Nephron progenitor cell (in vitro differentiated cells): ENCODE measurements at regions not wholly inside any gene's neighbourhood (a gene's known extent, or its start where the extent isn't known, plus 50 kb on each side); places are given as distances from the start of the nearest gene placed in this dataset.

Experiments
- DNase-seq: peaks from one replicate; pipeline ENCODE4 v3.0.0; 2021
- H3K27ac Mint-ChIP-seq: 2 replicates; pipeline ENCODE4 v1.8.0; 2021; ENCODE audit warnings: mild to moderate bottlenecking, moderate library complexity, mixed read lengths
- H3K27me3 Mint-ChIP-seq: 2 replicates; pipeline ENCODE4 v1.8.0; 2021; ENCODE audit warnings: mild to moderate bottlenecking, low read depth, mixed read lengths; ENCODE audit not compliant: poor library complexity
- H3K36me3 Mint-ChIP-seq: 2 replicates; pipeline ENCODE4 v1.8.0; 2021; ENCODE audit warnings: low read depth, mixed read lengths
- H3K4me1 Mint-ChIP-seq: 2 replicates; pipeline ENCODE4 v1.8.0; 2021; ENCODE audit warnings: mixed read lengths
- H3K4me3 Mint-ChIP-seq: 2 replicates; pipeline ENCODE4 v1.8.0; 2021; ENCODE audit warnings: mild to moderate bottlenecking, moderate library complexity, mixed read lengths
- H3K9me3 Mint-ChIP-seq: 2 replicates; pipeline ENCODE4 v1.8.0; 2021; ENCODE audit warnings: mild to moderate bottlenecking, moderate library complexity, mixed read lengths
- TF ChIP-seq, protein P1 (sequence below): fragments of 200-600 bp; sonication (generic); IDR thresholded peaks from 2 replicates; pipeline ENCODE4 v1.5.0; 2021; ENCODE audit warnings: antibody characterized with exemption

DNA sequence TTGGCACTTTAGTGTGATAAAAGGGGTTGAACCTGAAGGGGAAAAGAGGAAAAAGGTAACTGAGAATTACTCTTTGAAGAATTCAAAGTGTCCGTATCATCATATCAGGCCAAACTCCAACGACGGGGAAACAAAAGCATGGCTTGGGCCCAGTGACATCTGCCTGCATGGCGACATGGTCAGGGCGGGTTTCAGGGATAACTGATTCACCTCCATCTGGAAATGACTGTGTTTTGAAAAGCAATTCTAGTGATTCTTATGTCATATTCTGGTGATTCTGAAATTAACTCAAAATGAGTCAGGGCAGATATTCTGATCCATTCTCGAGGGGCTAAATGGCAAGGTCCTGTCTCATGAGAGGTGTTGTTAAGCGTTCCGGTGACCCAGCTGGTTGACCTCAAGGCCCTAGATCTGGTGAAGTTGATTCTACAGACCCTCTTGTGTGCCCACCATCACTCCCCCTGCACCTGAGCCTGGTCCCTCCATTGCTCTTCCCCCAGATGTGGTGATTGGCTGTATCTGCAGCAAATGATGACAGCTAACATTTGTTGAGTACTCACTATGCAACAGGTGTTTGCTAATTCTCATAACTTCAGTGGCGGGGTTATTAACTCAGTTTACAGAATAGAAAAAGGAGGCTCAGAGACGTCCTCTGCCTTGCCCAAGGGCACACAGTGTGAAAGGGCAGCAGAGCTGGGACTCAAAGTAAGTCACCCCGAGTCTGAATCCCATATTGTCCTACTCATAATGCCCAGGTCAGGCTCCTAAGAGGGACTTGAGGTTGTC, 251.8 kb downstream of the MAF start:
- H3K27ac Mint-ChIP-seq, result no peak overlapping the region

DNA sequence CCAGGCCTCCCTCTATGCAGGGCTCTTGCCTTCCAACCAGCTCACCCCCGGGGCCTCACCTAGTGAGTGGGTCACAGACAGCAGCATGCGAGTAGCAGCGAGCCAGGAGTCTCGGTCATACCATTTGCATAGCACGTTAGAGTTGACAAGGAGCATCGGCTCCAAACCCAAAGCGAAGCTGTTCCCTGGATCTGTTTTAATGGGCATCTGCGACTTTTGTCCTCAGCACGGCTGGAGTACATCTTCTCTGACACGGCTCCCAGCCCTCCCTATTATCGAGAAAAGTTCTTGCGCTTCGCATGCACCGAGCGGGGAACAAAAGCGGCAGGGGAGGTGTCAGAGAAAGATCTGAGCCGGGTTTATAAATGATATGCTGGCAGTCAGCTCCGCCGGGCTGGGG, 253.3 kb downstream of the MAF start:
- peak; percentile 11 for DNase-seq
- Mint-ChIP-seq H3K4me1 (peaks cover 23% of the 10 kb centered on the region), H3K4me3 (no peak overlapping the region), H3K36me3 (no peaks in the 10 kb centered on the region), H3K27me3 (peaks cover 4% of the 10 kb centered on the region), H3K9me3 (no peaks in the 10 kb centered on the region), H3K27ac (no peak overlapping the region)
- TF ChIP-seq, protein P1, sequence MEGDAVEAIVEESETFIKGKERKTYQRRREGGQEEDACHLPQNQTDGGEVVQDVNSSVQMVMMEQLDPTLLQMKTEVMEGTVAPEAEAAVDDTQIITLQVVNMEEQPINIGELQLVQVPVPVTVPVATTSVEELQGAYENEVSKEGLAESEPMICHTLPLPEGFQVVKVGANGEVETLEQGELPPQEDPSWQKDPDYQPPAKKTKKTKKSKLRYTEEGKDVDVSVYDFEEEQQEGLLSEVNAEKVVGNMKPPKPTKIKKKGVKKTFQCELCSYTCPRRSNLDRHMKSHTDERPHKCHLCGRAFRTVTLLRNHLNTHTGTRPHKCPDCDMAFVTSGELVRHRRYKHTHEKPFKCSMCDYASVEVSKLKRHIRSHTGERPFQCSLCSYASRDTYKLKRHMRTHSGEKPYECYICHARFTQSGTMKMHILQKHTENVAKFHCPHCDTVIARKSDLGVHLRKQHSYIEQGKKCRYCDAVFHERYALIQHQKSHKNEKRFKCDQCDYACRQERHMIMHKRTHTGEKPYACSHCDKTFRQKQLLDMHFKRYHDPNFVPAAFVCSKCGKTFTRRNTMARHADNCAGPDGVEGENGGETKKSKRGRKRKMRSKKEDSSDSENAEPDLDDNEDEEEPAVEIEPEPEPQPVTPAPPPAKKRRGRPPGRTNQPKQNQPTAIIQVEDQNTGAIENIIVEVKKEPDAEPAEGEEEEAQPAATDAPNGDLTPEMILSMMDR, result no peak

More for the DNA sequence above, 251.8 kb downstream of the MAF start:
- TF ChIP-seq, protein P1, result no peak
- Mint-ChIP-seq H3K9me3 (no peaks in the 10 kb centered on the region), H3K27me3 (no peaks in the 10 kb centered on the region), H3K36me3 (no peaks in the 10 kb centered on the region), H3K4me3 (no peak overlapping the region), H3K4me1 (peaks cover 23% of the 10 kb centered on the region)
- no peak for DNase-seq

DNA sequence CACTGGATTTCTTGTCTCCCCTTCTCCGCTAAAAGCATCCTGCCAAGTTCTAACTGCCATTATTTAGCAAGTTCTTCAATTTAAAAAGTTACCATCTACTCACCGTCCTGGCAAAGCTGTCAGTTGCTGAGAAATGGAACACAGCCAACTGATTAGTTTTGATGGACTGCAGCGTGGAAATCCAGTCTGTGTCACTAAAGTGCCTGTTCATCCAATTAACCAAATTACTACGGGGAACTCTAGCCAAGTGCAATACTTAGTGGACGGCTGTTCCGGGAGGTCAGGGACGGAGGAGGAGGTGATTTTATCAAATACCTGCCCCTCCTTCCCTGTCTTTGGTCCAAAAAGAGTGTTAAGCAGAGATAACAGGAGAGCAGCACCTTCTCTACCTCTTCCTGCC, 260.7 kb downstream of the MAF start:
- Mint-ChIP-seq H3K27ac (no peak overlapping the region), H3K4me1 (no peaks in the 10 kb centered on the region), H3K9me3 (peaks cover 25% of the 10 kb centered on the region), H3K27me3 (peaks cover 18% of the 10 kb centered on the region), H3K36me3 (no peaks in the 10 kb centered on the region), H3K4me3 (no peak overlapping the region)
- TF ChIP-seq, protein P1, result no peak
- no peak for DNase-seq

GRCh38 chr16:79337906-79338305, 262.6 kb downstream of the MAF start:
- H3K27ac Mint-ChIP-seq, result no peak overlapping the region
- no peak overlapping the region for H3K4me3 Mint-ChIP-seq
- no peak for DNase-seq
- TF ChIP-seq, protein P1, result no peak
- no peaks in the 10 kb centered on the region for H3K4me1 Mint-ChIP-seq
- peaks cover 26% of the 10 kb centered on the region for H3K27me3 Mint-ChIP-seq
- peaks cover 29% of the 10 kb centered on the region for H3K9me3 Mint-ChIP-seq
- H3K36me3 Mint-ChIP-seq, result no peaks in the 10 kb centered on the region

GRCh38 chr16:79336437-79337229, 263.9 kb downstream of the MAF start:
- Mint-ChIP-seq H3K9me3 (peaks cover 29% of the 10 kb centered on the region), H3K27ac (no peak overlapping the region), H3K4me3 (no peak overlapping the region), H3K27me3 (peaks cover 18% of the 10 kb centered on the region), H3K36me3 (no peaks in the 10 kb centered on the region), H3K4me1 (no peaks in the 10 kb centered on the region)
- DNase-seq, result no peak
- TF ChIP-seq, protein P1, result no peak
